ENCODE measurements at regions not wholly inside any gene's neighbourhood (a gene's known extent, or its start where the extent isn't known, plus 50 kb on each side); places are given as distances from the start of the nearest gene placed in this dataset.

DNA sequence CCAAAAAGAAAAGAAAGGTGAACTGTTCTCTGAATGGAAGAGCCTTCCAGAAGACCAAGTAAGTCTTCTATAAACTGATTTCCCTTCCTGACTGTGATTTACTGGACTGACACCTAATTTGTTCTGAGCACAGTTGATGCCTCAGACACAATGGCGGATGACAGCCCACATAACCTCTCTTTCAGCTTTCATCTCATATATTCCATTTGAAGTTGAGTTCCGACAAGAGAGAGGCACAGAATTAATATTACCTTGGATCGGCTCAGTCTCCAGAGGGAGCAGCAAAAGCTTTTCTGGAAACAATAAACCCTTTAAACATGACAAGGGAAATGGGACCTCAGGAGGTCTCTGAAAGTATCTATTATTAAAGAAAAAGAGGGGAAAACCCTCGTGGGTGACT, 638.7 kb upstream of the SETBP1 start:
- TF ChIP-seq, protein P1, sequence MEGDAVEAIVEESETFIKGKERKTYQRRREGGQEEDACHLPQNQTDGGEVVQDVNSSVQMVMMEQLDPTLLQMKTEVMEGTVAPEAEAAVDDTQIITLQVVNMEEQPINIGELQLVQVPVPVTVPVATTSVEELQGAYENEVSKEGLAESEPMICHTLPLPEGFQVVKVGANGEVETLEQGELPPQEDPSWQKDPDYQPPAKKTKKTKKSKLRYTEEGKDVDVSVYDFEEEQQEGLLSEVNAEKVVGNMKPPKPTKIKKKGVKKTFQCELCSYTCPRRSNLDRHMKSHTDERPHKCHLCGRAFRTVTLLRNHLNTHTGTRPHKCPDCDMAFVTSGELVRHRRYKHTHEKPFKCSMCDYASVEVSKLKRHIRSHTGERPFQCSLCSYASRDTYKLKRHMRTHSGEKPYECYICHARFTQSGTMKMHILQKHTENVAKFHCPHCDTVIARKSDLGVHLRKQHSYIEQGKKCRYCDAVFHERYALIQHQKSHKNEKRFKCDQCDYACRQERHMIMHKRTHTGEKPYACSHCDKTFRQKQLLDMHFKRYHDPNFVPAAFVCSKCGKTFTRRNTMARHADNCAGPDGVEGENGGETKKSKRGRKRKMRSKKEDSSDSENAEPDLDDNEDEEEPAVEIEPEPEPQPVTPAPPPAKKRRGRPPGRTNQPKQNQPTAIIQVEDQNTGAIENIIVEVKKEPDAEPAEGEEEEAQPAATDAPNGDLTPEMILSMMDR (IDR thresholded peaks at IDR 0.05), result no peak
- DNase-seq (ENCODE audit: low spot score) (no peak), ATAC-seq (ENCODE audit: low FRiP score) (no peak)

- no peak for ATAC-seq (ENCODE audit: low FRiP score)
Measured at GRCh38 chr18:44046376-44046975, 634.2 kb upstream of the SETBP1 start.

DNA sequence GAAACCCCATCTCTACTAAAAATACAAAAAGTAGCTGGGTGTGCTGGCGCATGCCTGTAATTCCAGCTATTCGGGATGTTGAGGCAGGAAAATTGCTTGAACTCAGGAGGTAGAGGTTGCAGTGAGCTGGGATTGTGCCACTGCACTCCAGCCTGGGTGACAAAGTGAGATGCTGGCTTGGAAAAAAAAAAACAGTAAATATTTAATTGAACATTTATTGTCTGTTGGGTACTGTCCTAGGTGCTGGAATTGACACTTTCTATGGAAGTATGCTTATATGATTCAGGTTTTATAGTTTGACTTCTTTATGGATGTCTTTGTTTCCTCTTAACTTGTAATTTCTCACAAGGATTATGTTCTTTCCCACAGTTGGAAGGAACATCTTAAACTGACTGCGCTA, 633.1 kb upstream of the SETBP1 start:
- no peak for DNase-seq (ENCODE audit: low spot score)
- TF ChIP-seq, protein P1 (IDR thresholded peaks at IDR 0.05), result no peak
- ATAC-seq (ENCODE audit: low FRiP score), result no peak

More at GRCh38 chr18:44046376-44046975, 634.2 kb upstream of the SETBP1 start:
- DNase-seq (ENCODE audit: low spot score), result no peak
- TF ChIP-seq, protein P1 (IDR thresholded peaks at IDR 0.05), result no peak

DNA sequence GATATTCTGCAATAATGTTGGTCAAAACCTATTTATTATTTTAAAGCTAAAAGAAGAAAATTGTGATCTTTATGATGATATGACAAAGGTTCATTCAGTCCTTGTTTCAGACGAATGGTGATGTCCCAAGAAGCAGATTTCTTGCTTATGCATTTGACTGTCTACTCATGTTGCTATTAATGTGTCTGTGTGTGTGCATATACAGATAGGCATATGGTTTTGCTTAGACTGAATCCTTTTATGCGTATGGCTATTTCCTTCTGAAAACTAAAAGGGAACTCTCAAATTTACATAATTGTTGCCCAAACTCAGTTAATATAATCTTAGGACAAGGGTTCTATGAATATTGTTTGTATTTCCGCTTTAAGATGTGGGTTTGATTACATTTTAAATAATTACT, 632.3 kb upstream of the SETBP1 start:
- ATAC-seq (ENCODE audit: low FRiP score) (no peak), DNase-seq (ENCODE audit: low spot score) (no peak)
- TF ChIP-seq, protein P1 (IDR thresholded peaks at IDR 0.05), result no peak

GRCh38 chr18:44048846-44049245, 631.8 kb upstream of the SETBP1 start:
- no peak for ATAC-seq (ENCODE audit: low FRiP score)
- TF ChIP-seq, protein P1 (IDR thresholded peaks at IDR 0.05), result no peak
- no peak for DNase-seq (ENCODE audit: low spot score)

DNA sequence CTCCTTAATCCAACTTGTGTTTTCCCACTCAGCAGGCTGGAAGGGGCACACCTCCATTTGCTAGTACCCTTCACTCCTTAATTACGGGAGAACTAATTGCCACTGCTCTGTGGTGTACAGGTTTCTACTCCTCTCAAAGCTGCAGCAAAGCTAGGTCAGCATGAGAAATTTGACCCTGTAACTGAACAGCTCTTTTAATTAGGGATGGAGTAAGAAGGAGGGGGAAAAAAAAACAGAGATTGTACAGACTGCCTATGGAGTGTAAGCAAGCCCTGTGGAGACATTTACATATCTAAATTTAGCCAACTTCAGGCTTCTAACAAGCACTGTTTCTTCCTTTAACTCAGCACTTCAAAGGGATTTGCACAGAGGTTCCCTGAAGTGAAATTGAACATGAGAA, 629.7 kb upstream of the SETBP1 start:
- DNase-seq (ENCODE audit: low spot score) (no peak), ATAC-seq (ENCODE audit: low FRiP score) (no peak)
- TF ChIP-seq, protein P1 (IDR thresholded peaks at IDR 0.05), result no peak

- TF ChIP-seq, protein P1 (IDR thresholded peaks at IDR 0.05), result no peak
- DNase-seq (ENCODE audit: low spot score) (no peak), ATAC-seq (ENCODE audit: low FRiP score) (no peak)
Measured at GRCh38 chr18:44054514-44054913, 626.2 kb upstream of the SETBP1 start.

Data from omental fat pad (tissue), 3 donors.